Peyer's patch (tissue), 4 donors: ENCODE measurements at regions not wholly inside any gene's neighbourhood (a gene's known extent, or its start where the extent isn't known, plus 50 kb on each side); places are given as distances from the start of the nearest gene placed in this dataset.
A peak's percentile ranks its signal among the peaks of the same experiment; 100 is the strongest.

Experiments used
- DNase-seq, 3 donors: peaks; one replicate each; pipeline ENCODE4 v3.0.0-alpha.2; 2017 to 2019
- H3K27ac ChIP-seq, 4 donors: fragments of 200-600 bp; sonication (generic); one replicate each; pipeline ENCODE4 v1.5.1; 2016 to 2019
- H3K27me3 ChIP-seq, 2 donors: fragments of 200-600 bp; sonication (generic); one replicate each; pipeline ENCODE4 v1.5.1; 2019
- H3K36me3 ChIP-seq, 3 donors: fragments of 200-600 bp; sonication (generic); one replicate each; pipeline ENCODE4 v1.5.1; 2016 to 2019
- H3K4me1 ChIP-seq, 4 donors: fragments of 200-600 bp; sonication (generic); one replicate each; pipeline ENCODE4 v1.5.1; 2016 to 2019
- H3K4me3 ChIP-seq, 4 donors: fragments of 200-600 bp; sonication (generic); 1 replicate in 3 of 4; 2 replicates in 1 of 4; pipeline ENCODE4 v1.5.1; 2016 to 2019; ENCODE audit warnings: mild to moderate bottlenecking in 1 of 4
- H3K9me3 ChIP-seq, 4 donors: fragments of 200-600 bp; sonication (generic); one replicate each; pipeline ENCODE4 v1.5.1; 2016 to 2019; ENCODE audit warnings: mild to moderate bottlenecking in 1 of 4
- CTCF ChIP-seq, 6 experiments: fragments of 450-650 bp in 4 of 6; fragments of 200-600 bp in 2 of 6; sonication (generic) in 1 of 6; IDR thresholded peaks; one replicate each; pipeline ENCODE4 v1.5.1; 2017 to 2019; ENCODE audit warnings: antibody characterized with exemption in 6 of 6, mild to moderate bottlenecking in 3 of 6, moderate library complexity in 1 of 6
- POLR2A ChIP-seq, 2 donors: fragments of 450-650 bp; IDR thresholded peaks; one replicate each; pipeline ENCODE4 v1.5.1; 2017; ENCODE audit warnings: antibody characterized with exemption in 2 of 2, mild to moderate bottlenecking in 2 of 2, moderate library complexity in 2 of 2

- Histone ChIP-seq H3K4me1 (no peaks in the 10 kb centered on the region), H3K4me3 (no peak overlapping the region), H3K36me3 (no peaks in the 10 kb centered on the region), H3K27ac (no peak overlapping the region), H3K9me3 (no peaks in the 10 kb centered on the region), H3K27me3 (no peaks in the 10 kb centered on the region)
- no peak for TF ChIP-seq CTCF (IDR thresholded peaks at IDR 0.05)
- DNase-seq: peak in 1 of 3 donors; percentile 23
These were observed 183.5 kb upstream of the NSMCE3 start for GRCh38 chr15:29452881-29453731.

- no peaks in the 10 kb centered on the region for H3K9me3 ChIP-seq
- no peak overlapping the region for H3K27ac ChIP-seq
- TF ChIP-seq CTCF (IDR thresholded peaks at IDR 0.05): no peak
- no peak for TF ChIP-seq POLR2A (IDR thresholded peaks at IDR 0.05)
- no peak overlapping the region for H3K4me3 ChIP-seq
- no peak for DNase-seq
- no peaks in the 10 kb centered on the region for H3K4me1 ChIP-seq
- H3K27me3 ChIP-seq: no peaks in the 10 kb centered on the region
- no peaks in the 10 kb centered on the region for H3K36me3 ChIP-seq
These were observed 181.7 kb upstream of the NSMCE3 start for GRCh38 chr15:29451201-29451781.

GRCh38 chr15:29449136-29449535 is 179.5 kb upstream of the NSMCE3 start:
- Histone ChIP-seq H3K4me1 (no peaks in the 10 kb centered on the region), H3K27me3 (no peaks in the 10 kb centered on the region), H3K4me3 (no peak overlapping the region), H3K27ac (no peak overlapping the region), H3K36me3 (no peaks in the 10 kb centered on the region), H3K9me3 (no peaks in the 10 kb centered on the region)
- TF ChIP-seq CTCF (IDR thresholded peaks at IDR 0.05) (no peak), POLR2A (IDR thresholded peaks at IDR 0.05) (no peak)
- no peak for DNase-seq

- DNase-seq: peak in 1 of 3 donors; percentile 3
- H3K9me3 ChIP-seq: no peaks in the 10 kb centered on the region
- no peak overlapping the region for H3K4me3 ChIP-seq
- no peaks in the 10 kb centered on the region for H3K27me3 ChIP-seq
- H3K27ac ChIP-seq: no peak overlapping the region
- TF ChIP-seq POLR2A (IDR thresholded peaks at IDR 0.05) (no peak), CTCF (IDR thresholded peaks at IDR 0.05) (no peak)
- H3K4me1 ChIP-seq: no peaks in the 10 kb centered on the region
- H3K36me3 ChIP-seq: no peaks in the 10 kb centered on the region
These were observed 178.7 kb upstream of the NSMCE3 start for GRCh38 chr15:29448320-29448719.

- H3K4me1 ChIP-seq: no peaks in the 10 kb centered on the region
- no peaks in the 10 kb centered on the region for H3K27me3 ChIP-seq
- peak in 1 of 3 donors; percentile 4 for DNase-seq
- no peak overlapping the region for H3K27ac ChIP-seq
- no peak for TF ChIP-seq CTCF (IDR thresholded peaks at IDR 0.05)
- no peak for TF ChIP-seq POLR2A (IDR thresholded peaks at IDR 0.05)
- no peaks in the 10 kb centered on the region for H3K9me3 ChIP-seq
- no peaks in the 10 kb centered on the region for H3K36me3 ChIP-seq
- no peak overlapping the region for H3K4me3 ChIP-seq
These were observed 176.9 kb upstream of the NSMCE3 start for GRCh38 chr15:29446480-29446879.
